GM12878 (cell line): ENCODE measurements at regions not wholly inside any gene's neighbourhood (a gene's known extent, or its start where the extent isn't known, plus 50 kb on each side); places are given as distances from the start of the nearest gene placed in this dataset.

Experiments
- ATAC-seq: fragments of 200-7000 bp; cut with Tn5 transposase; 3 replicates; pipeline ENCODE4 v1.9.1; 2020; ENCODE audit warnings: mild to moderate bottlenecking, moderate library complexity
- BruUV-seq: library from RNA; stranded (reverse); fragments of 400-500 nt; replicated peaks from 2 replicates; lab custom pipeline; 2021; lab: Mats Ljungman, UMichigan
- CTCF ChIA-PET: fragments of 300-600 bp; sonication (Branson Sonifier 250); formaldehyde crosslinking; extraction: SDS; loops from one replicate; lab custom pipeline; 2021; ENCODE audit warnings: inconsistent platforms; lab: Yijun Ruan, JAX
- POLR2A ChIA-PET: fragments of 350-600 bp; formaldehyde crosslinking; extraction: SDS; loops from one replicate; lab custom pipeline; 2021; ENCODE audit warnings: inconsistent platforms; lab: Charles Lee
- RAD21 ChIA-PET: fragments of 300-600 bp; sonication (Branson Sonifier 250); formaldehyde crosslinking; loops from one replicate; lab custom pipeline; 2023; ENCODE audit warnings: antibody characterized with exemption; ENCODE audit not compliant: unreplicated experiment; lab: Charles Lee
- SMC1A ChIA-PET: fragments of 300-600 bp; sonication (Branson Sonifier 250); formaldehyde crosslinking; loops from one replicate; lab custom pipeline; 2023; ENCODE audit not compliant: unreplicated experiment, uncharacterized antibody; lab: Charles Lee
- DNase-seq: peaks from one replicate; pipeline ENCODE4 v3.0.0-alpha.2; 2011; ENCODE audit warnings: low read depth, low spot score
- FAIRE-seq: peaks from 3 replicates; lab custom pipeline; 2011; peaks lifted over from hg19 to GRCh38; lab: Jason Lieb, UNC
- H2AFZ ChIP-seq: 2 replicates; pipeline ENCODE4 v1.6.0; 2011; ENCODE audit warnings: low read depth, low read length, control low read depth; ENCODE audit not compliant: control insufficient read depth
- H3K27ac ChIP-seq: 2 replicates; pipeline ENCODE4 v1.5.1; 2011; ENCODE audit warnings: control low read depth; ENCODE audit not compliant: control insufficient read depth, insufficient read depth
- H3K27me3 ChIP-seq, 2 experiments: replicated peaks in 1 of 2; 2 replicates each; pipeline versions ENCODE4 v1.6.0 to v1.6.1; 2011; ENCODE audit warnings: low read length in 1 of 2; ENCODE audit not compliant: control insufficient read depth in 2 of 2, insufficient read depth in 2 of 2
- H3K36me3 ChIP-seq, 2 experiments: 2 replicates each; pipeline ENCODE4 v1.5.1; 2011; ENCODE audit warnings: low read length in 1 of 2; ENCODE audit not compliant: control insufficient read depth in 2 of 2, insufficient read depth in 2 of 2
- H3K4me1 ChIP-seq: 2 replicates; pipeline ENCODE4 v1.6.1; 2011; ENCODE audit warnings: mild to moderate bottlenecking, low read length, moderate library complexity, mixed read lengths; ENCODE audit not compliant: control insufficient read depth, insufficient read depth
- H3K4me2 ChIP-seq: 2 replicates; pipeline ENCODE4 v1.6.0; 2011; ENCODE audit warnings: control low read depth; ENCODE audit not compliant: control insufficient read depth, insufficient read depth
- H3K4me3 ChIP-seq: fragments of 200-600 bp; sonication (generic); 2 replicates; pipeline ENCODE4 v1.5.1; 2016
- H3K79me2 ChIP-seq: 2 replicates; pipeline ENCODE4 v1.6.0; 2011; ENCODE audit warnings: low read length; ENCODE audit not compliant: control insufficient read depth, insufficient read depth
- H3K9ac ChIP-seq: 2 replicates; pipeline ENCODE4 v1.8.0; 2011; ENCODE audit warnings: low read length, control low read depth, mixed read lengths; ENCODE audit not compliant: control insufficient read depth, insufficient read depth
- H3K9me3 ChIP-seq: replicated peaks from 3 replicates; pipeline ENCODE4 v1.5.1; 2011; ENCODE audit warnings: mild to moderate bottlenecking, low read length; ENCODE audit not compliant: control insufficient read depth, insufficient read depth
- H4K20me1 ChIP-seq: 2 replicates; pipeline ENCODE4 v1.6.0; 2011; ENCODE audit not compliant: control insufficient read depth, insufficient read depth
- ATF7 ChIP-seq: fragments of 450-650 bp; IDR thresholded peaks from 2 replicates; pipeline ENCODE4 v1.6.1; 2016; ENCODE audit warnings: low read depth, mild to moderate bottlenecking
- IKZF2 ChIP-seq, 2 experiments: fragments of 450-650 bp; IDR thresholded peaks; 2 replicates each; pipeline ENCODE4 v1.6.1; 2017; ENCODE audit warnings: mild to moderate bottlenecking in 2 of 2, moderate library complexity in 2 of 2
- MEF2A ChIP-seq: IDR thresholded peaks from 2 replicates; pipeline ENCODE4 v1.6.1; 2011; ENCODE audit warnings: low read depth, mild to moderate bottlenecking, low read length, moderate library complexity; ENCODE audit not compliant: insufficient read depth
- POLR2AphosphoS5 ChIP-seq: IDR thresholded peaks from 2 replicates; pipeline ENCODE4 v1.6.1; 2011; ENCODE audit warnings: mild to moderate bottlenecking, low read length, inconsistent platforms
- RUNX3 ChIP-seq: IDR thresholded peaks from 2 replicates; pipeline ENCODE4 v1.6.1; 2012; ENCODE audit warnings: low read length, inconsistent platforms
- WGBS: methylation state at CpG from one replicate; pipeline ENCODE4 v1.1.6; 2016; ENCODE audit warnings: low lambda C conversion rate; ENCODE audit not compliant: insufficient replicate concordance, insufficient coverage; ENCODE audit errors: missing lambda C conversion rate; 5-methylcytosine and 5-hydroxymethylcytosine counted together
- in situ Hi-C: fragments of 300-500 bp; cut with MboI; formaldehyde crosslinking; loops from 9 replicates; pipeline ENCODE4 v1.14.3; 2018; ENCODE audit warnings: mixed read lengths
- intact Hi-C: fragments of 100-400 bp; cut with micrococcal nuclease; formaldehyde crosslinking; loops from one replicate; pipeline ENCODE4 v1.14.2; 2022; ENCODE audit not compliant: unreplicated experiment

GRCh38 chr18:67047334-67047733 is 443.4 kb upstream of the CDH19 start:
- ChIA-PET CTCF (interaction anchor here (0.6 kb wide), 1 partner anchor 1603 kb away, joined by 3 read pairs; no protein-coding TSS in a partner anchor), POLR2A (no interaction called here)
- ATAC-seq = no peak

GRCh38 chr18:67043276-67043675 is 439.4 kb upstream of the CDH19 start:
- Histone ChIP-seq H3K4me2 (no peak overlapping the region), H3K27ac (no peak overlapping the region), H3K4me3 (no peak overlapping the region), H3K36me3 (no peaks in the 10 kb centered on the region), H3K27me3 (no peaks in the 10 kb centered on the region), H3K4me1 (no peaks in the 10 kb centered on the region), H4K20me1 (no peaks in the 10 kb centered on the region), H2AFZ (no peak overlapping the region), H3K9ac (no peak overlapping the region), H3K79me2 (no peaks in the 10 kb centered on the region), H3K9me3 (no peaks in the 10 kb centered on the region)
- FAIRE-seq (no peak), DNase-seq (no peak), ATAC-seq (no peak)
- 47% methylated on average over 11 of the region's 11 CpGs for WGBS
- ChIA-PET CTCF (no interaction called here), SMC1A (no interaction called here), POLR2A (no interaction called here), RAD21 (no interaction called here)
- TF ChIP-seq MEF2A = no peak
- TF ChIP-seq IKZF2 (IDR thresholded peaks at IDR 0.05) = no peak
- in situ Hi-C loops (no loop called here), intact Hi-C loops (no loop called here)
- BruUV-seq = no TSS peak

More at GRCh38 chr18:67047334-67047733, 443.4 kb upstream of the CDH19 start:
- no TSS peak for BruUV-seq
- DNase-seq (no peak), FAIRE-seq (no peak)
- Histone ChIP-seq H4K20me1 (no peaks in the 10 kb centered on the region), H3K9ac (no peak overlapping the region), H3K4me2 (no peak overlapping the region), H3K79me2 (no peaks in the 10 kb centered on the region), H3K27ac (no peak overlapping the region), H2AFZ (no peak overlapping the region)
- intact Hi-C loops = no loop called here
- RAD21 ChIA-PET = no interaction called here
- 31% methylated on average over 6 of the region's 6 CpGs for WGBS
- TF ChIP-seq RUNX3 = no peak
- no peak for TF ChIP-seq POLR2AphosphoS5
- no peak for TF ChIP-seq ATF7
- TF ChIP-seq, all 136 proteins: peak for 0
- Histone ChIP-seq H3K36me3 (no peaks in the 10 kb centered on the region), H3K4me3 (no peak overlapping the region), H3K27me3 (no peaks in the 10 kb centered on the region), H3K4me1 (no peaks in the 10 kb centered on the region), H3K9me3 (no peaks in the 10 kb centered on the region)
- SMC1A ChIA-PET = no interaction called here
- in situ Hi-C loops = no loop called here
